D721Med (cell line): ENCODE measurements at regions not wholly inside any gene's neighbourhood (a gene's known extent, or its start where the extent isn't known, plus 50 kb on each side); places are given as distances from the start of the nearest gene placed in this dataset.
"Not testable (repeated sequence)": the region's sequence is repeated elsewhere in the genome, so short reads cannot be mapped to it uniquely, and the experiment has no call there.

Source experiments
- DNase-seq: peaks from one replicate; pipeline ENCODE4 v3.0.0; 2011; ENCODE audit warnings: low spot score; ENCODE audit not compliant: insufficient read length
- FAIRE-seq: peaks from 2 replicates; lab custom pipeline; 2011; peaks lifted over from hg19 to GRCh38; lab: Jason Lieb, UNC
- CTCF ChIP-seq: IDR thresholded peaks from 2 replicates; pipeline ENCODE4 v1.5.1; 2012; ENCODE audit warnings: mild to moderate bottlenecking, control low read depth; ENCODE audit not compliant: insufficient read depth; ENCODE audit errors: missing control alignments

GRCh38 chr4:124936427-124936826 is 223.9 kb upstream of the ANKRD50 start:
- FAIRE-seq: no peak
- TF ChIP-seq CTCF: no peak
- DNase-seq: no peak

DNA sequence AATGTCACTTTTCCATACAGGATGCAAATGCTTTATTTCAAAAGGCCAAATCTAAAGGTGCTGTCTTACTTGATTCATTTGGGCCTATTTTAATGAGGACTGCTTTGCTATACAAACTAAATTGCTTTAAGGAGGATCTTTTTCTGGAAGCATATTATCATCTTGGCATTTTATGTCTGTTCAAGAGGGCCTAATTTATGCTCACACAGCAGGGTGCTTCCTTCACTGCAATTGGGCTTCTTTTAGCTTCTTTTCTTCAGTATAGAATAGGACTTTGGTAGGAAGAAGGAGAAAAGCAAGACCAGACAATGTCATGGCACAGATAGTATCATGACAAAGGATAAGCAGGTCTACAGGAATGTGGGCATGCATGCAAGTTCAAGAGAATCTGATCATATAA is 222.4 kb upstream of the ANKRD50 start:
- FAIRE-seq: no peak
- TF ChIP-seq CTCF: no peak
- DNase-seq: no peak

DNA sequence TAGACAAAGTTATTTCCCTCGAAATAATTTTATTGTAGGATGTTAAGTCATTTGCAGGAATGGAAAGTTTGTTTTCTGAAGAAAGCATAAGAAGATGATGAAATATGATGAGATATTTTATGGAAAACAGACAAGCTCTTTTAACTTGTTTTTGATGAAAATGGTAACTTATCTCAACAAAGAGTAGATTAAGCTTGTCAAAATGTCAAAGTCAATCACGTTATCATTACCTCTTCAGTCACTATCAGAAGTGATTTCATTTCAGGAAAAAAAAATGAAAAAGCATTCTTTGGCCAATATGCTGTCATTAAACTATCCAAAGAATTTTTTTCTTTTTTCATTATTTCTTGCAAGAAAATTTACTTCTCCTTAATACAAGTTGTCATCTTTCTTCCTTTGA is 221.0 kb upstream of the ANKRD50 start:
- TF ChIP-seq CTCF: no peak
- FAIRE-seq: no peak
- no peak for DNase-seq

DNA sequence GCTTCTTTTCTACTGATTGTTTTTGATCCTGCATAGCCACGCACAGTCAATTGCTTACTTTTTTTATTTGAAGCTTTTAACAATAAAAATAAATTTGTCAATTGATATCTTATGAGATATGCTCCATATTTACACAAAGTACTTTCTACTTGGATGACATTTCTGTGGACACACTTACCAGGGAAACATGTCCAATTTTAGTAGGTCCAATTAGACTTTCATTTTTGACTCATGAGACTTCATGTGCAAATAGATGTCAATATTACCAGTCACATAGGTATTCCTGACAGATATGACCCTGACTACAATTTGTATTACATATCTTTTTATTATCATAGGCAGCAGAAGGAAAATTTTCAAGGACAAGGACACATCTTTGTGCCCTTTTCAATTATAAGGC is 219.9 kb upstream of the ANKRD50 start:
- FAIRE-seq (no peak), DNase-seq (no peak)
- no peak for TF ChIP-seq CTCF

DNA sequence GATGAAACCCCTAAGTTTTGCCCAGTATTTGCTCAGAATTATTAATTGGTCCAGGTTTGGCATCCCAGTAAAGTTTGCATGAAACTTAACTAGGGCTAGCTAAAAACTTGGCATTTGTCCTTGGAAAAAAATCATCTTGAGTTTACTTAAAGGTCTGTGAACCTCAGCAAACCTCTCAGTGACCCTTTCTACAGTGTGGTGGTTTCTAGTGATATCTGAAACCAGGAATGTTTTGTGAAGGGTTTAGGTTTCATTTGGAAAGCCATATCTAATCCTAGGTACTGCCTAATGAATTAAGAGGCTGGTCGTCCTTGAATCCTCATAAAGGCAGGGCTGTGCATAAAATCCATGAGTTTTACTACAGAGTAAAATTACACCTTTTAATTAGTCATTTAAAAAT is 218.5 kb upstream of the ANKRD50 start:
- TF ChIP-seq CTCF: no peak
- FAIRE-seq (no peak), DNase-seq (no peak)

DNA sequence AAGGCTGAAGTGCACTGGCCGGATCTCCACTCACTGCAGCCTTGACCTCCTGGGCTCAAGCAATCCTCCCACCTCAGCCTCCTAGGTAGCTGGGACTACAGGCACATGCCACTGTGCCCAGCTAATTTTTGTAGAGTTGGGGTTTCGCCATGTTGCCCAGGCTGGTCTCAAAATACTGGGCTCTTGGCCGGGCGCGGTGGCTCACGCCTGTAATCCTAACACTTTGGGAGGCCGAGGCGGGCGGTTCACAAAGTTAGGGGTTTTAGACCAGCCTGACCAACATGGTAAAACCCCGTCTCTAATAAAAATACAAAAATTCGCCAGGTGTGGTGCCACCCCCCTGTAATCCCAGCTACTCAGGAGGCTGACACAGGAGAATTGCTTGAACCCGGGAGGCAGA is 210.2 kb upstream of the ANKRD50 start:
- DNase-seq, FAIRE-seq: not testable (repeated sequence)

GRCh38 chr4:124918559-124919122 is 206.1 kb upstream of the ANKRD50 start:
- TF ChIP-seq CTCF: no peak
- no peak for FAIRE-seq
- DNase-seq: no peak

DNA sequence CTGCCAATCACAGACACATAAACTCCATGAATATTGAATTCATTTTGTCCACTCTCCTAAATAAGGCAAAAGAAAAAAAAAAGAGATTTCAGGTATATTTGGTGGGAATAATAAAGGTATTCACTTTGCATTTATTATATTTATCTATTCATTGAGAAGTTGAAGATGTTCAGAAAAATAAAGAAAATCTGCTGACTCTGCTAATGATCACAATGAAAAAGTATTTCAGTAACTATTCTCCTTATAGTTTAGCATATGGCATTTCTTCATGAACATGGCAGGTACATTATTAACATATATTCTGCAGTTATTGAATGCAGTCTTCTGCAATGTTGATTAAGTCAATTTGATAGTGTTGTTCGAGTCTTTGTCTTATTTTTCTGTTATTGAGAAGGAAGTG is 202.5 kb upstream of the ANKRD50 start:
- DNase-seq: no peak
- FAIRE-seq: no peak
- TF ChIP-seq CTCF: no peak
